HepG2 (cell line): ENCODE measurements at regions not wholly inside any gene's neighbourhood (a gene's known extent, or its start where the extent isn't known, plus 50 kb on each side); places are given as distances from the start of the nearest gene placed in this dataset.

Experiments used
- ASH2L ChIP-seq: fragments of 300-600, 200-600 bp; sonication (generic); IDR thresholded peaks from 2 replicates; pipeline ENCODE4 v1.7.0; 2017; ENCODE audit warnings: low read depth, mild to moderate bottlenecking, moderate library complexity, mixed read lengths, low read length; ENCODE audit not compliant: insufficient read length
- ATF2 ChIP-seq: sonication (generic); formaldehyde crosslinking; IDR thresholded peaks from 2 replicates; pipeline ENCODE4 v1.4.0; 2020; ENCODE audit warnings: missing genetic modification reagents
- ATM ChIP-seq: fragments of 450-650 bp; IDR thresholded peaks from 2 replicates; pipeline ENCODE4 v1.7.1; 2017; ENCODE audit warnings: mild to moderate bottlenecking, borderline replicate concordance
- CCAR2 ChIP-seq: fragments of 200-400 bp; formaldehyde crosslinking; optimal IDR thresholded peaks from 2 replicates; pipeline ENCODE3; 2018; ENCODE audit warnings: low read depth, mild to moderate bottlenecking, low read length, moderate library complexity
- FOXO4 ChIP-seq: sonication (generic); formaldehyde crosslinking; conservative IDR thresholded peaks from 2 replicates; pipeline ENCODE4 v1.8.1; 2023; ENCODE audit warnings: missing genetic modification reagents
- GABPA ChIP-seq, 2 experiments: IDR thresholded peaks; 2 replicates each; pipeline ENCODE4 v1.6.1; 2011 to 2016; ENCODE audit warnings: low read depth in 2 of 2, low read length in 1 of 2, missing biosample characterization in 1 of 2, missing genetic modification characterization in 1 of 2
- NR2F1 ChIP-seq, 2 experiments: fragments of 450-650 bp in 1 of 2; formaldehyde crosslinking in 1 of 2; IDR thresholded peaks; 2 replicates each; pipeline versions ENCODE4 v1.5.0 to v1.6.1; 2016 to 2020; ENCODE audit warnings: mild to moderate bottlenecking in 1 of 2, missing compliant biosample characterization in 1 of 2, missing genetic modification reagents in 1 of 2, moderate library complexity in 1 of 2
- POGK ChIP-seq: sonication (generic); formaldehyde crosslinking; conservative IDR thresholded peaks from 2 replicates; pipeline ENCODE4 v1.8.0; 2022; ENCODE audit warnings: mild to moderate bottlenecking, moderate library complexity, missing genetic modification reagents
- THAP11 ChIP-seq: IDR thresholded peaks from 2 replicates; pipeline ENCODE4 v1.6.1; 2016; ENCODE audit warnings: missing biosample characterization, missing genetic modification reagents
- ZNF274 ChIP-seq: sonication (generic); formaldehyde crosslinking; IDR thresholded peaks from 2 replicates; pipeline ENCODE4 v1.5.1; 2020; ENCODE audit warnings: mild to moderate bottlenecking, missing genetic modification reagents
- ZNF580 ChIP-seq: IDR thresholded peaks from 2 replicates; pipeline ENCODE4 v1.6.1; 2016; ENCODE audit warnings: low read depth, borderline replicate concordance
- ZNF691 ChIP-seq: sonication (generic); formaldehyde crosslinking; IDR thresholded peaks from 2 replicates; pipeline ENCODE4 v1.4.0; 2020; ENCODE audit warnings: missing genetic modification reagents, low read depth, mild to moderate bottlenecking, borderline replicate concordance

GRCh38 chr7:12984117-12984516, 296.7 kb downstream of the ARL4A start (continued):
- no peak for TF ChIP-seq POGK
- TF ChIP-seq ATF2 (CRISPR knock-in tag), result no peak
- no peak for TF ChIP-seq CCAR2
- TF ChIP-seq NR2F1 (CRISPR knock-in tag; IDR thresholded peaks at IDR 0.05), result no peak
- TF ChIP-seq THAP11, result no peak
- no peak for TF ChIP-seq FOXO4 (CRISPR knock-in tag)
- TF ChIP-seq GABPA (IDR thresholded peaks at IDR 0.05; ENCODE audit: low read depth, low read length), result no peak
- TF ChIP-seq GABPA (CRISPR knock-in tag; IDR thresholded peaks at IDR 0.05; ENCODE audit: low read depth), result no peak
- TF ChIP-seq ATM, result no peak
- TF ChIP-seq ASH2L, result no peak
- no peak for TF ChIP-seq ZNF274
- no peak for TF ChIP-seq ZNF691 (CRISPR knock-in tag)
- TF ChIP-seq ZNF580 (CRISPR knock-in tag), result no peak
- TF ChIP-seq, all 625 proteins: peak for 0
